Glomerular endothelial cell (primary cell): ENCODE measurements at regions not wholly inside any gene's neighbourhood (a gene's known extent, or its start where the extent isn't known, plus 50 kb on each side); places are given as distances from the start of the nearest gene placed in this dataset.

Experiments
- DNase-seq: peaks from one replicate; pipeline ENCODE4 v3.0.0-alpha.2; 2011; ENCODE audit warnings: low read depth, low spot score; ENCODE audit errors: extremely low read depth

DNA sequence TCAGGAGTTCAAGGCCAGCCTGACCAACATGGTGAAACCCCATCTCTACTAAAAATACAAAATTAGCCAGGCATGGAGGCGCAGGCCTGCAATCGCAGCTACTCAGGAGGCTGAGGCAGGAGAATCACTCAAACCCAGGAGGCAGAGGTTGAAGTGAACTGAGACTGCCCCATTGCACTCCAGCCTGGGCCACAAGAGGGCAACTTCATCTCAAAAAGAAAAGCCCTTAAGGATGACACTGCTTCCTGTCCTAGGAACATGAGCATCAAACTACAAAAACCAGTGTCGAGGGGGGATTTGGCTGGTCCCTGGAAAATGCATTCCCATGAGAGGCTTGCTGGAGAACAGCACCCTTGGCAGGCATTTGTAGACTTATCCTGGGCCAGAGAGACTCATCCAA is 449.5 kb upstream of the PSMD7 start:
- DNase-seq, result no peak

DNA sequence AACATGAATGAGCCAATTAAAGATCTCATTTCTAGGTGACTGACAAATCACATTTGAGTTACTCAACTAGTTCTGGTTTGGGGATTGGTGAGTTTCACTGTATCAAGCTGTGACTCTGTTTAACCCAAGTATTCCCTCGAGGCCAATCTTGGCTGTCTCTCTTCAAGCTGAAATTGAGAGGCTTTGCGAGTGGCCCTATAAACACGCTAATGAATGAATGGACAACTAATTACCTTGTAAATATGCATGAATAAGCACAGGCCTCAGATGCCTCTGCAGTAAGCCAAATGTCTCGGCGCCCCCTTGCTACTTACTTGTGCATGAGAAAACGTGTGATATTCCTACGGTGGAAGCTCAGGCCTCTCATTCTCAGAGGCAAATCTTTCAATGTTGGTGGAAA is 450.3 kb upstream of the PSMD7 start:
- DNase-seq, result no peak

DNA sequence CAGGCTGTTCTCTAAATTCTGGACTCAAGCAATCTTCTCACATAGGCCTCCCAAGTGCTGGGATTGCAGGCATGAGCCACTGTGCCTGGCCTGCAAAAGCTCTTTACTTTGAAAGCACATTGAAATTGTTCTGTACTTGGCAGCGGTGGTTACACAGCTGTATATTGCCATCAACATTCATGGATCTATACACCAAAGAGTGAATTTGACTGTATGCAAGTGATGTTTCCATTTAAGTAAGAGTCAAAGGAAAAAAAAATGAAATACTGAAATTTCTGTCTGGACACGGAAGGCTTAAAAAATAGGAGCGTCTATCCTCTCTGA is 450.6 kb upstream of the PSMD7 start:
- no peak for DNase-seq

DNA sequence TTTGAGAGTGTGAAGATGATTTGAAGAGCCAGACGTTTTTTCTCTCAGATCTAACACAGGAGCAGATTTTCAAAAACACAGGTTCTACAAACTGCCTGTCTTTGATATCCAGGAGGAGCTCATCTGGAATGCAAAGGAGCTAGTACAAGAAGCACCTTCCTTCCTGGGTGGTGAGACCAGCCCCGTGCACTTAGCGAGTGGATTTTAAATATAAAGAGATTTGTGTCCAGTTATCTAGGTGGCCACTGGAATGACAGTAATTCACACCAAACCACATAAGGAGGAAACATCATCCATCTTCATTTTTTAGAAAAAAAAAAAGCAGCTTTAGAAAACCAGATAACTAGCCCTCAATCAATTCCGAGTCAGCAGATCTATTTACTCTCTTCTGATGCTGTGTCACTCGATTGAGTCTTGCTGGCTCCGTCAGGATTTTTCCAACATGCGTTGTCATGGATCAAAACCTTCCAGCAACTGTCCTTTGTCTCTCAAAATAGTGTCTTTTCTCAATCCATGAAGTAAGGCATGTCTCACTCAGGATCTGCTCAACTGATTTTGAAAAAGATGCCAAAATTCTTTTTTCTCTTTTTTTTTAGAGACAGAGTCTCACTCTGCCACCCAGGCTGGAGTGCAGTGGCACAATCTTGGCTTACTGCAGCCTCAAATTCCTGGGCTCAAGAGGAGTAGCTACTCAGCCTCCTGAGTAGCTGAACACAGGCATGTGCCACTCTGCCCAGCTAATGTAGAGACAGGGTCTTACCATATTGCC is 451.2 kb upstream of the PSMD7 start:
- DNase-seq, result no peak

DNA sequence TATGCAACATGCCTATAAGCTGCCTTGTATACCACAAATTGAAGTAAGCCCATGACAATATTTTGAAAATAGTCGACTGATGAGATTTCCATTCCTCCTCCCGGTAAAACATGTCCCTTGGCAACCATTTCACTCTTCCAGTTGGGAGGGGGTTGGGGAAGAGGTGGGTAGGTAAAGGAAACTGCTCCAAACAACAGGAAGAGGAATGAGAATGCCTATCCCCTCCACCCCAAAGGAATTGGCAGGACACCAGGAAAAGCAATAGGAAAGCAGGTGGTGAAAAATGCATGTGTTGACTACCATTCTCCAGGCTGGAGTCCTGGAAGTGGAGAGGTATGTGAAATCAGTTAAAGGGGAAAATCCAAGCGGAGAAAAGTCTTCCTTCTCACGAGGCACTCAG is 455.9 kb upstream of the PSMD7 start:
- DNase-seq, result no peak

DNA sequence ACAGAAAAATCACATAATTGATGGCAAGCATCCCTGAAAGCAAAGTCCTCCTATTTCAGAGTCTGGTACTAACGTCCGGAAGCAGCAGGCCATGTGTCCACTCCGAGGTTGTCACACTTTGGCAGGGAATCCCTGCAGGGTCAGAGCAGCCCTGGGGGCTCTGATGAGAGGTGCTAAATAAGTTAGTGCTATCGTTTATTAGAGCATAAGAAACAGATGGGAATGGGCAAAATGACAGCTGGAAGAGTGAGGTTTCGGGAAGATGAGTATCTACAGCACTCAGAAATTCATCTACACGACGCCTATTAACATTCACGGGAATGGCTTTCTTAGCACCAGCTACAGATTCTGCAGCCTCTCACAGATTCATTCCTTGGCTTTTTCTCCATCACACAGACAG is 465.4 kb upstream of the PSMD7 start:
- DNase-seq, result no peak

DNA sequence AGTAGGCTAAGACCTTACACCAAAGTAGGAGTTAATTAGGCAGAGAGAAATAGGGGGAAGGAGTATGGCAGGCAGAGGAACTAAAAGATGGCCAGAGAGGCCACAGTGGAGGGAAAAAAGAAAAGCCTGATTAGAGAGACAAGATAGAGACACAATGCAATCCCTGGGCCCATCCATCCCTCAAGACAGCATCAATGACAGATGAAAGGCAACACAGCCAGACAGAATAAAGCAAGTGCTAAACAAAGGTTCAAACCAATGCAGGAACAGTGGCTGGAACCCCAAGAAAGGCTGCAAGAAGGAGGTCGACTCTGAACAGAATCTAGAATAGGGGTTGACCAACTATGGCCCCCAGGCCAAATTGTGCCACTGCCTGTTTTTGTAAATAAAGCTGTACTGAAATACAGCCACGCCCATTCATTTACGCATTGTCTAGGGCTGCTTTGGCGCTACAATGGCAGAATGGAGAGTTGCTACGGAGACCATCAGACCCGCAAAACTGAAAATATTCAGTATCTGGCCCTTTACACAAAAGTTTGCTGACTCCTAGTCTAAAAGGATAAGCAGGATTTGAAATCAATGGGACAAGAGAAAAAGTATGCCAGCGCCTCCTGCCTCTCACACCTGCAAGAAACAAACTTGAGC is 473.3 kb upstream of the PSMD7 start:
- DNase-seq, result no peak

DNA sequence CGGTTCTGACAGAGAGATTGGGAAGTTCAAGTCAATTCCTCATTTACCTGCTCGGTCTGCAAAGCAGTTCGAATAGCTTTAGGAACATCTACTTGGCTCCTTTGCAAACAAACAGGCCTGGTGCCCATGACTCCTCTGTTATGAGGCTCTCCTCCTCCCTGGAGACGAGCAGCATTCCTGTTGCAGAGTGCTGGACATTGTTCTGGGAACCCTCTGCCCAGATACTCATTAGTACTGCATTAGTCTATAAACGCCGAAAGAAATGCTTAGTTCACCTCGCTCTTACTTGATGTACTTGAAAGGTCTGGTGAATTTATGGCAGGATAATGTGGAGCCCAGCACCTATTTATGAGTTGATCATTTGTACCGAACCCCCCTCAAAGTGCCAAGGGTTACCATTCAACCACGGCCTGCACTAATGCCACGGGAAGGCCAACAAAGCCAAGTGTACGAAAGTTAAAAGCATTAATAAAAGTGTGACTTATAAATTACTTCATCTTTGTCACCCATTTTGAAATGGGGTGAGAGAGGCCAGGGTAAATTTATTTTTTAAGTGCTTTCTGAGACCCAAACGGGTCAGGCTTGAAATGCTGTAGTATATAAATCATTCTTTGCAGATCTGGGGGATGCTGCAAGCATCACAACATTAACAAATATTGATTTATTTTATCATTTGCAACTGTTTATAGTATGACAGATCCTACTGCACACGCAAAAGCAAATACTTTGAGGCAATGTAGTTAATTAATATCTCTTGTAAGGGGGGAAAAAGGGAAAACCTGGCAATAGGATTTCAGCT is 478.9 kb upstream of the PSMD7 start:
- no peak for DNase-seq

DNA sequence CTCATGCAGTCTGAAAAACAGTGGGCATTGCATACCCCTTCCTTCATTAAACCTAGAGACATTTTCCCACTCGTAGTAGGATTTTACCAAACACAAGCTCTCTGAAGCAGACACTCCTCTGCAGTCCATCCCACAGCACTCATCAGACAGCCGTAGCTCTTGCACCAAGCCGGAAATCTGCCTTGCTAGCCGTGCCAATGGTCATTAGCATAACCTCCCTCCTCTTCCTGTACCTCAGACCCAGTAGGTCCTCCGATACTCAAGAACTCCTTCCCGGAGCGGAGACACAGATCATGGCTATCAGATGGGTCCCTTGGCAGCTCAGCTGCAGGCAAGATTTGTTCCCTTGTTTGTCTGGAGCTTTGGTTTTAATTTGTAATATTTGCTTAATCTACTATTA is 483.1 kb upstream of the PSMD7 start:
- DNase-seq, result no peak

DNA sequence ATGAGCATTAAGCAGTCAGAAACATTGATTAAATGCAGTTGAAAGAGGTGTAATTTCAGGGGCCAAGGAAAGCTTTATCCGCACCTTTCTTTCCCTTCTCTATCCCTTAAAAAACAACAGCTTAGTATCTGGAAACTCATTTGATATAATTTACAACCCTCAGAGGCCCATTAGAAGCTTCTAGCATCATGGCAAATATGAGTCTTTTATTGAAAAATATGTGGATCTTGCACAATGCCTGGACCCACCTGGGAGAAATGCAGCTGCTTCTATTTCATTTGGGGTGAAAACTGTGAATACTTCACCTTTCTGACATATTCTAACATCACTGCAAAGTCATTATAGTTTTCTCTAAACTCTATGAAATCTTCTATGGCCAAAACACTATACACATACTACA is 492.2 kb upstream of the PSMD7 start:
- DNase-seq, result no peak

DNA sequence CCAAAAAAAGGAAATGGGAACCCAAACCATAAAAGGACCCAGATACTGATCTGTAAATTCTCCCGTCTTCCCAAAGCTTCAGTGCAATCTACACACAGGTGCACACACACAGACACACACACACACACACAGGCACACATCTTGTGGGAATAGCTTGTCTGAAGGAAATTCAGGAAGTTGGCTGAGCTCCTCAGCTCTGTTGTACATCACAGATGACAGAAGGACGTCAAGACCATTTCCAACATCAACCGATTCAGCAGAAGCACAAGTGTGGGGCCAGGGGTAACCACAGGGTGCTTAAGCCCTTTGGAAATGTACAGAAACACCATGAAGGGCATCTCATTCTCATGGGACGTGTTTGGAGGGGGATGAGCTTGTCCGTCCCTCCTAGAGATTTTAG is 498.1 kb upstream of the PSMD7 start:
- no peak for DNase-seq

DNA sequence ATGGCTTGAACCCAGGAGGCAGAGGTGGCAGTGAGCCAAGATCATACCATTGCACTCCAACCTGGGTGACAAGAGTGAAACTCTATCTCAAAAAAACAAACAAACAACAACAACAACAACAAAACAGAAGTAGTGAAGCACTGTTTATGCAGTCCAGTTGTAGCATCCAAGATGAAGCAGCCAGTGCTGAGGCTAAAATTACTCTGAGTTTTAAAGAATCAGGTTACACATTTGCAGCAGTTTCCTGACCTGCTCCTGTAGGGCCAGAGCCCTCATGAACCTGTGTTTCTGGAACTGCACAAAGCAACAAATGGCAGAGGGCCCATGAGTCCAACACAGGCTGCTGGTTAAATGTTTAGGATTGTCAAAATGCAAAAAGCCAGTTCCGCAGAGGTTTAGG is 499.5 kb upstream of the PSMD7 start:
- no peak for DNase-seq

DNA sequence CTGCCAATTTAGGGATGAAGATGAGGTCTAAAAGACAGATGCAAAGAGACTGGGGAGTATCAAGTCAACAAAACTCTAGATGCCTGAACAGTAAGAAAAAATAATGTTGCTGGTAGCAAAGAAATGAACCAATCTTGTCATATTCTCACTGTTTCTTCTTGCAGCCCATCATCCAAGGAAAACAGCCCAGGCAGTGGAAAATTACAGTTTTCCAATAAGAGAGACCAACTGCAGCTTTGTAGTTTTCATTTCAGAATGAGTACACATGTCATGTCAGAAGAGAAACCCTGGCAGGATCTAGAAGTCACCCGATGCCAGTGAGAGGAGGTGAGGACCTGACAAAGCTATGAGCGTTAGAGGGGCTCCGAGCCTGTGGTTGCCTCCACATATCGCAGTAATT is 500.4 kb upstream of the PSMD7 start:
- no peak for DNase-seq

DNA sequence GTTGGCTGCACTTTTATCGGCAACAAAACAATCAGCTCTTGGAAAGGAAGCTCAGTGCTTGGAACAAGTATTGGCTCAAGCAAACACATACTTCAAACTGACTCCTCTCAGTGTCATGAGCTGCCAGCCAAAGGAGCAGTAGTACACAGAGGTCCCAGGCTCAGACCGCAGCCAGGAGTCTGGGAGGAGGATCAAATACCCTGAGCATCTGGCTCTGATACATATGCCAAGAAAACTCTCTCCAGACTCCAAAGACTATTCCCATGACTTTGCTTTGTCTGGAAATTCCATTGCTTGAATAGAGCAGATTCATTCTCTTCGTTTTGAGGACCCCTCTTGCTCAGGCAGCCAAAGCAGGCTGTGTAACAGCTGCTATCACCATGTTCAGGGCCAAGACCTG is 501.6 kb upstream of the PSMD7 start:
- DNase-seq, result no peak

DNA sequence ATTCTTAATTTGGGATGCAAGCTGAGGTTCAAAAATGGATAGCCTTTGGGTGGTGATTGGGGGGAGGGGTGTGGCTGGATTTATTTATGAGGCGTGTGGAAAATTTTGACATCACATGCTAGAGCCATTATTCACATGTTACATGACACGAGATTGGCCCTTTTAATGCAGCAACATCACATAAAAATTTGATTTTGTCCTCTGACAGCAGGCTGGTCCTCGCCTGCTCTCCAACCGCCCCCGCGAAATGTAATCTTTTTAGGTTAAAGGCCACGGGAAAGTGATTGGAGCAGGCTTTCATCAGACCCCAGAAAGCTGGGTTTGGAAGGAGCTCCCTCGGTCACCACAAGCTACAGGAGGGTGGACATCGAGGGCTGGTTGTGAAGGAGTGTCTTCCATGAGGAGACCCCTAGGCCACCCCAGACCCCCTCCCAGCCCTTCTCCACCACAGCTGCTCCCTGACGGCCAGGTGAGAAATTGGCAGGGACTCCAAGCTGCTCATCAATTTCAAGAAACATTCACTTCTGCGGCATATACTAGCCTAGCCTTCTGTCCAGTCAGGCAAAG is 502.7 kb upstream of the PSMD7 start:
- no peak for DNase-seq

DNA sequence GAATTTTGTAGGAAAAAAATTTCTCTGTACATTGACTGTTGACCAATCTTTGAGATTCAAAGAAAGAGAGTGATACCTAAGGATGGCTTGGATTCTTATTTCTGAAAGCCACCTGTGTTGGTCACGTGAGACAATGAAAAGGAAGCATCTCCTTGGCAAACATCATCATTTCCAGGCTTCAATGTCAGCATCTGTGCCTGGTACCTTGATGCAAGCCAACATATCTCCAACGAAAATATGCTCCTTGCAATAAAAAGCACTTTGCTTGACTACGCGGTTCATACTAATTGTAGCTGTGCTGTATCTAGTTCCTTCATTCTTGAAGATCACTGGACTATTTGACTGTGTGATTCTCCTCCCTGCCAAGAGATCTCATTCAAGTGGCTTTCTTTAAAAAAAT is 503.4 kb upstream of the PSMD7 start:
- no peak for DNase-seq

DNA sequence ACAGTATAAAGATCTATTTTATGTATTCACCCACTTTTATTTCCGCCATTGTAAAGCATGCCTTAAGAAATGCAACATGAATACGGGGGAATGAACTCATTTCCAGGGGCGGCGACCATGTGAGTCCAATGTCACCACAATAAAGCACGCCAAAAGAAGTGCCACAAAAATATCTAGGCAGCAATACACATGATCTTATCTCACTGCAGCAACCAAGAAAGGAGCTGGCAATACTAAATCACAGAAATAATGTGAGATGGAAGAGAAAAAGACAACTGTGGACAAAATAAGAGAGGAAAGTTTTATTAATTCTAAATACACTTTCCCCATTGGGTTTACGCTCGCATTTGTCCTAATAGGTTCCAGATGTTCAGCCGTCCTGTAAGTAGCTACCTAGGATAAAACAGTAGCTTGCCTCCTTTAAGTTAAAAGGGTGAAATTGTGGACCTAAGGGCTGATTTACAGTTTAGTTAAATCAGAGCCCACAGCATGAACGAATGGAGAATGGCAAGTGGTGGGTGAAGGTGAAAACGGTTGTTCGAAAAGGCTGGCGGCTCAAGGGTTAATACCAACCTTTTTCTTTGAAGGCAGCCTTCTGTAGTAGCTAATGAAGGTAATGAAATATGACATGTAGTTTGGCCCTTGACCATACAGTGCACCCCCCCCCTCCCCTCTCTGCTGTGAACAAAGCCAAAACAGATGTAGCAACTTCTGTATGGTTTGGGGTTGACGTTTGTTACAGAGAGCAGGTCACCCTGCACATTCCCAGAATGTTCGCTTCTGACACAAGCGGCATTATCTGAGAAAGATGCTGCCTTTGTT is 504.2 kb upstream of the PSMD7 start:
- DNase-seq, result no peak

DNA sequence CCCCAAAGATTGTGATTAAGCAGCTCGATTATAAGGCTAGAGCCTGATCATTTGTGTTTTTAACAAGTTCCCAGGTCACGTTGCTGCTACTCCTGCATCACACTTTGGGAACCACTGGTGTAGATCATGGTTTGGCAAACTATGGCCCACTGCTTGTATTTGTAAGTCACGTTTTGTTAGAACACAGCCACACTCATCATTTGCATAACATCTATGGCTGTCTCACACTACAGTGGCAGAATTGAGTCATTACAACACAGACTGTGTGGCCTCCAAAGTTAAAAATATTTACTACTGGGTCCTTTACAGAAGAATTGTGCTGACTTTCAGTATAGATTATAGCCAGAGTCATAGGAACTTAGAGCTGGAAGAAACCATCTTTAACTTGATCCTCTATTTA is 515.3 kb upstream of the PSMD7 start:
- no peak for DNase-seq

DNA sequence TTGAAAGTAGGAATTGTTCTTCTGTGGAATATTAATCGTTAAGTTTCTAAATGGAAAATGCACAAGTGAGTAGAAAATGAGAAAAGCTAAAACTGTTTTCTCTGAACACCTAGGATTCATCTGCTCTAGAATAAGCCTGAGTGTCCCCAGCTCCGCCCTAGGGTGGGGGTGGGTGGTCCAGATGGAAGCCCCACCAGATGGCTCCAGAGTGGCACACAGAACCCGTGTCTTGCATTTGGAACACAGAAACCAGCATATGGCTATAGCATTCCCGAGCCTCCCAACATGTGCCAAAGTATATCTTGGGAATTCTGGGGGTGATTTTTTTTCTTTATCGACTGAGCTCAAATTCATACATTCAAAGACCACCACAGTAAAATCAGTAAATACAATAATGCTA is 517.7 kb upstream of the PSMD7 start:
- no peak for DNase-seq

DNA sequence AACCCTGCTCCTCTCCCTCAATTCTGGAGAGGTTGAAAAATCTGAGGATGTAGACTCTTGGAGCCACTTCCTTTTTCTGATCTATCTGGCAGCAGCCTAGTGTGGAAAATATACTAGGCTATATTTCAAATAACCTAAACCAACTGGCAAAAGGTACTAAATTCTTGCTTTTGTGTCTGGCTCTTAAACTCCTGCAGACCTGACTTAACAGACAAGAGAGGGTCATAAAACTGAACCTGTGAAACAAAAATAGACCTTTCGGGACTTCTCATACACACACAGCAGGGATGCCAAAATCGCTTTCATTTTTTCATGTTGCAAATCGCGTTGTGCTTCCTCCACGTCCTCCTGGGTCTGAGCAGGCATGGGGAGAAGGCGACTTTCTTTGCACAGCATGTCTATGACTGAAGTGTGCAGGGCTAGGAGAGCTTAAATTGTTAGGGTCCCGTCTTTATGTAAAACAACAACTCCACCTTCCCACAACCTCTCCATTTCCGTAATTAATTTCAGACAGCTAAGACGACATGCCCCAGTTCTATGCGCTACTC is 520.7 kb upstream of the PSMD7 start:
- DNase-seq, result no peak
